ENCODE measurements at regions not wholly inside any gene's neighbourhood (a gene's known extent, or its start where the extent isn't known, plus 50 kb on each side); places are given as distances from the start of the nearest gene placed in this dataset.

GRCh38 chr5:125592856-125593255 lies 830.4 kb upstream of the GRAMD2B start:
- DNase-seq (ENCODE audit: low read depth, low spot score), result no peak

GRCh38 chr5:125595095-125595494 lies 828.1 kb upstream of the GRAMD2B start:
- no peak for DNase-seq (ENCODE audit: low read depth, low spot score)

DNA sequence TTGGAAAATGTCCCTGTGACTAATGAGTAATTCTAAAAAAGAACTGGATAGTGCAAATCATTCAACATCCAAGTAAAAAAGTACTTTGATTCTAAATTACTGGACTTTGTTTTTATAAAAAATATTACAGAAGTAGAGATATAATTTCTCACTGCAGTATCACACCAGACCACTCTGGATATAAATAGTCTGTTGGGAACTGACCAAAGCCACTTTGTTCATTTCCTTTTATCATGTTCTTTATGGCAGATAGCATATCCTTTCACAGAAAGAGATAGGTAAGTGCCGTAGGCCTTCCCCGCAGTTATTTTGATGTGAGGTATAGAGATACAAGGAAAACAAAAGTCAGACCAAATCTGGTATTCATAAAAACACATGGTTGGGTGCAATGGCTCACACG lies 827.4 kb upstream of the GRAMD2B start:
- DNase-seq (ENCODE audit: low read depth, low spot score), result no peak

DNA sequence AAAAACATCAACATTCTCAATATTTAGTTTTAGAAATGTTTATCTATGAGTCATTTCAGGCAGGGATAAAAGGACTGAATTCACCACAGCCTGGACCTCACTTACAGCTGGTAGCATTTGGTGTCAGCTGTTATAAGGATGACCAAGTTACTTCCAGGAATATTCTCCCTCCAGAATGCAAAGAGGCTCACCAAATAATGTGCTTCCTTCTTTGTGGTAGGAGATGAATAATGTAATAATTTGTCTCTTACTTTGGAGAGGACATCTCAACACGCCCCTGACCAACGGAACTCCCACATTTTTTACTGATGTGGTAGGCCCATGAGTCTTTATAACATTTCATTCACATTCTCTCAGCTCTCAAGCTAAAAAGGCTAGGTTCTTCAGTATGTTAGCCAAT lies 825.9 kb upstream of the GRAMD2B start:
- DNase-seq (ENCODE audit: low read depth, low spot score), result no peak

DNA sequence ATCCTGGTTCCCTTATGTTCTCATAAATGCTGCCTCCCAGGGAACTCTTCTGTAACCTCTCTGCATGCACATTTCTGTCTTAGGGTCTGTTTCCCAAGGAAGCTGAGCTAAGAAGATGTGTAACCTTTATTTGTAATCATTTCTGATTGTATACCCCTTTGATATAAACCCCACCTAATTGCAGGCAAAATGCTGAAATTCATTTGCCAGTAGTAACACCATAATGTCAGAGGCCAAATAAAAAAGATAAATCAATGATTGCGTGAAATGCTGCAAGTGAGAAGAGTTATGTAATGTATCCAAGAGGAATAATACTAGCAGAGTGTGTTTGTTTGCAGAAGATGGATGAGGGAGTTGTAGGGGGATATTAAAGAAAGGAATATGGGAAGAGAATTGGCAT lies 822.6 kb upstream of the GRAMD2B start:
- no peak for DNase-seq (ENCODE audit: low read depth, low spot score)

DNA sequence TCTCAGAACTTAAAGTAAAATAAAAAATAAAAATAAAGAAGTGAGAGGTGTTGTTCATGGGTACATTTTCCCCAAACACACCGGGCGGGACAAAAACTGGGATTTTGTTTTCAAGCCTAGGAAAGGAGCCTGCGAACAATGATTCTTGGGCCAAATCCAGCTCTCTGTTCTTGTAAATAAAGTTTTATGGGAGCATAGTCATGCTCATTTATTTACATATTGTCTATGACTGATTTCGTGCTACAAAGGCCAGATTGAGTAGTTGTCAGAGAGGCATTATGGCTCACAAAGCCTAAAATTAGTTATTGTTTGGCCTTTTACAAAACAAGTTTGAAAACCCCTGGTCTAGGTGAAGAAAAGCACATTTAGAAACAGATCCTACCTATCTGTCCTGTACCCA lies 821.0 kb upstream of the GRAMD2B start:
- no peak for DNase-seq (ENCODE audit: low read depth, low spot score)

DNA sequence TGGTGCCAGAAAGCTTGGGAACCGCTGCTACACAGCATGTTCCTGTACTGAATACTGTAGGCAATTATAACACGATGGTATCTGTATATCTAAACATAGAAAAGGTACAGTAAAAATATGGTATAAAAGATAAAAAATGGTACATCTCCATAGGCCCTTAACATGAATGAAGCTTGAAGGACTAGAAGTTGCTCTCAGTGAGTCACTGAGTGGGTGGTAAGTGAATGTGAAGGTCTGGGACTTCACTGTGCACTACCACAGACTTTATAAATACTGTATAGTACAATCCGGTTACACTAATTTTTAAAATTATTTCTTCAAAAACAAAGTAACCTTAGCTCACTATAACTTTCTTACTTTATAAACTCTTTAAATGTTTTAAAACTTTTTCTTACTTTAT lies 819.9 kb upstream of the GRAMD2B start:
- no peak for DNase-seq (ENCODE audit: low read depth, low spot score)

DNA sequence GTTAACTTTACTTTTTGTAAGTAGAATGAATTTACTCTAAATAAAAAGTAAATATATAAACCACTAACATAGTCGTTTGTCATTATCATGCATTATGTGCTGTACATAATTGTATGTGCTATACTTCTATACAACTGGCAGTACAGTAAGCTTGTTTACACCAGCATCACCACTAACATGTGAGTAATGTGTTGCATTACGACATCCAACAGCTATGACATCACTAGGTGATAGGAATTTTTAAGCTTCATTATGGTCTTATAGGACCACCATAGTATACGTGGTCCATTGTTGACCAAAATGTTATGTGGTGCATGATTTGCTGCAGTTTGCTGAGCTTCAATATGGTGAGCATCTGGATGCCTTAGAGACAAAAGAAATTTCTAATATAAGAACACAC lies 819.1 kb upstream of the GRAMD2B start:
- DNase-seq (ENCODE audit: low read depth, low spot score), result no peak

DNA sequence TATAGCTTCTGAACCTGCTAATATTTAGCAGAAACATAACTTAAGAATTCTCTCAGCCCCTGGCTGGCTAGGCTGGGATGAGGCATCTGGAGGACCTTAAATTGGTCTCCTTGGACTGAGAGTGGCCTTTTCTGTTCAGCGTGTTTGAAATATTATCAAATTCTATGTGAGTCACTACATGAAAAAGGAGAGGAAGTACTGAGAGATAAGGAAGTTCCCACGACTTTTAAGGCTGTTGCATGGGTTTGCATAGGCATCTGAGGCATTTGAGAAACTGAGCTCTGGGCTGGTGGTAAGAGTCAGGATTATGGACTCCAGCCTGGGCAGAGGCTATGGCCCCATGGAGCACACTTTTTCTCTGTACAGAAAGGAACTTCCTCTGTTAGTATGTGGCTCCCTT lies 816.2 kb upstream of the GRAMD2B start:
- no peak for DNase-seq (ENCODE audit: low read depth, low spot score)

GRCh38 chr5:125609011-125609410 lies 814.2 kb upstream of the GRAMD2B start:
- no peak for DNase-seq (ENCODE audit: low read depth, low spot score)

GRCh38 chr5:125610892-125611291 lies 812.3 kb upstream of the GRAMD2B start:
- DNase-seq (ENCODE audit: low read depth, low spot score), result no peak

- DNase-seq (ENCODE audit: low read depth, low spot score), result no peak
Observed at GRCh38 chr5:125611541-125611940, 811.7 kb upstream of the GRAMD2B start.

DNA sequence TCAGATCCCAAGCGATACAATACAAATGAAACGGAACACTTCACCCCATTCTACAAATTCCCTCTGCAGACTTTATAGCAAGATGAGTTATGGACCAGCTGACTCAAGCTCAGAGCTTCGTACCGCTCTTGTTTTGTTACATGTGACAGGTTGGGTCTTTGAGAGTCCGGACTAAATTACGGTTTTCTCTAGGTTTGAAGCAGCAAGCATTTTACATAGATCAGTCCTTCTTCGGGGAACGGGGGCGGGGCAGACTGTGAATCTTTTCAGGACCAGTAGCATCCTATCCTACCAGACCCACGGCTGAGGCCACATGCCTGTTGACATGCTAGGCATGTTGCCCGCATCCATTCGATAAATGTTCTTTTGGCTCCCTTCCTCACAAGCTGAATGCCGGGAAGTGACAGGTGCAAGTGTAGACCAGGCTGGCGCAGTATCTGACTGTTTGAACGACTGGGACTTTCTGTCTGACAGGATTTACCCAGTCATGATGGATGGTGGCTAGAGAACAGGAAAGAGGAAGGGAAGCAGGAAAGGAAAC lies 811.0 kb upstream of the GRAMD2B start:
- no peak for DNase-seq (ENCODE audit: low read depth, low spot score)

GRCh38 chr5:125612776-125613175 lies 810.4 kb upstream of the GRAMD2B start:
- no peak for DNase-seq (ENCODE audit: low read depth, low spot score)

- no peak for DNase-seq (ENCODE audit: low read depth, low spot score)
Observed at GRCh38 chr5:125630237-125630636, 793.0 kb upstream of the GRAMD2B start.

DNA sequence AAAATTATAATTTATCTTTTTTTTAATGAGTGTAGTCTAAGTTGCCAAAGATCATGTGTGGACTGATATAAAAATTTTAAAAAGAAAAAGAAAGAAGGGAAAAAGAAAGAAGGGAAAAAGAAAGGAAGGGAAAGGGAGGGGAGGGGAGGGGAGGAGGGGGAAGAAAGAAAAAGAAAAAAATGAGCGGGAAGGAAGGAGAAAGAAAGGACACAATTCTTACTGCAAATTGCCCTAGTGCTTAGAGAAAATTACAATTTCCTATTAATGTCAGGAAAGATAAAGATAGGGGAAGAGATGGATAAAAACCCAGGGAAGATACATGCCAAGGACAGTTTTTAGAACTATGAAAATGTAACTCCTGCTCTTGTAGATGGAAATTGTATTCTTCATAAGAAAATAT lies 789.7 kb upstream of the GRAMD2B start:
- DNase-seq (ENCODE audit: low read depth, low spot score), result no peak

DNA sequence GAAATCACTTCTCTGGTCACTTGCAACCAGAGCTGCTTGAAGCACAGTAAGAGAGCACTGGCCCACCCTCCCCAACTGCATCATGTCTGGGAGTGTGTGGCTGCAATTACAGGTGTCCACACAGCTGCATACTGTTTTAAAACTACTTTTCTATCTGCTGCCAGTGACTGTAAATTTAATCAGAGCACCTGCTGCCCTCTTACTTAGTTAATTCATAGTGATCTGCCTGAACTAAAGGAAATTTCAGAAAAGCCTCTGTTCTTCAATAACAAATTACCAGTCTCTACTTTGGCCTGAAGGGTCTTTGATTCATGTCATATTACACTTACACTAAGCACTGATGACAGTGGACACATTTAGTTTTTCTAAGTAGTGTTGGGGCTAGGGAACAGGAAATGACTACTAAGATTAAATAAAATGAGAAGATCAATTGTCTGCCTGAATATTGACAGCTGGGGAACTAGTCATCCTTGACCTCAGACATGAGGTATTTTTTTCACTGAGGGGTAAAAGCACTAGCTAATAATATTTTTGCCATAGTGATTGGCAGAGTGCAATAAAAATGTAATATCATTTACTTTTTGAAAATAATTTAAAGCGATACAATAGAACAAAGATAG lies 788.9 kb upstream of the GRAMD2B start:
- no peak for DNase-seq (ENCODE audit: low read depth, low spot score)

DNA sequence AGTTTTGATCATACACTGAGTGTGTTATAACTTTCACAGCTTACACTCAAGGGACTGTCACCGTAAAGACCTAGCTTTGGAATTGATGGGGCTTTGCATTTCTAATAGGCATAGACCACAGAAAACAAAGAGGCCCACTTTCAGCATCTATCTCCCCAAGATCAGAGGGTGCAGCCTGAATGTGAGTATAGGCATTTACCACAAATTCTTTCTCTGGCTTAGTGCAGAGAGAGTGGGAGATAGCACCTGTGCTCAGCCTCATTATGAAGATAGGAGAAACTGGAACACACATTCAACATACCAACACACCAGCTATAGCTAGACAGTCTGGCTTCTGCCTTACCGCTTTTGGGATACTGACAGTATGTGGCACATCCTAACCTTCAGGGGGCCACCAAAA lies 783.4 kb upstream of the GRAMD2B start:
- DNase-seq (ENCODE audit: low read depth, low spot score), result no peak

- no peak for DNase-seq (ENCODE audit: low read depth, low spot score)
Observed at GRCh38 chr5:125652761-125653160, 770.4 kb upstream of the GRAMD2B start.

DNA sequence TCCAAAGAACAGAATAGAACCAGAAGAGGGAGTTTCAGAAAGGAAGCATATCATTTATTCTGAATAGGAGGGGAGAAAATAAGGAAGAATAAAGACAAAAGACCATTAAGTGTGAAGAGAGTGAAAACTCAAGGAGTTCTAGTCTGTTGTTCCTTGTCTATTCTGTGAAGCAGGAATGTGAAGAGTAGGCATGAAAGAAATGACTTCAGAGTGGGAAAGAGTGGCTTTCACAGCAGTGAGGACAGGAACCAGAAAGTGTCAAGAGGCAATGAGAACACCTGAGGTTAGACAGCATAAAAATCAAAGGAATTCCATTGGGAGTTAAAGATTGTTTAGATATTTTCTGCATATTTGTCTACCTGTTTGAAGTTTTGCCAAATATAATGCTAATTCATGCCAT lies 768.8 kb upstream of the GRAMD2B start:
- DNase-seq (ENCODE audit: low read depth, low spot score), result no peak

GRCh38 chr5:125655156-125655555 lies 768.1 kb upstream of the GRAMD2B start:
- DNase-seq (ENCODE audit: low read depth, low spot score), result no peak

DNA sequence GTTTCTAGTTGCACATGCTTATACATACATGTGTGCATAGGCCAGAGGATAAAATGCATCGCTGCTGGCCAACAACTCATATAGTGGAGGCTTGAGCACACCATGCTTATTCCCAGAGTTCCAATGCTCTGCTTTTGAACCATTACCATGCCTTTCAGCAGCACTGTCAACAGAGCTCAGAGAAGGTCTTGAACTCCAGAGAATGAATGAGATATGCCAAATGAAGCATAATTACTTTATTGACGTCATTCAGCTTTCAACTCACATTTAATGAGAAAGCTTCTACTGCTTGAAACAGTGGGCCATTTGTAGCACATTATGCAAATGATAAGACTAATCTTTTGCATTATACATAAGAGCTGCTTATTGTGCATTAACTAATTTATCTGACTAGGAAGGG lies 765.3 kb upstream of the GRAMD2B start:
- no peak for DNase-seq (ENCODE audit: low read depth, low spot score)

DNA sequence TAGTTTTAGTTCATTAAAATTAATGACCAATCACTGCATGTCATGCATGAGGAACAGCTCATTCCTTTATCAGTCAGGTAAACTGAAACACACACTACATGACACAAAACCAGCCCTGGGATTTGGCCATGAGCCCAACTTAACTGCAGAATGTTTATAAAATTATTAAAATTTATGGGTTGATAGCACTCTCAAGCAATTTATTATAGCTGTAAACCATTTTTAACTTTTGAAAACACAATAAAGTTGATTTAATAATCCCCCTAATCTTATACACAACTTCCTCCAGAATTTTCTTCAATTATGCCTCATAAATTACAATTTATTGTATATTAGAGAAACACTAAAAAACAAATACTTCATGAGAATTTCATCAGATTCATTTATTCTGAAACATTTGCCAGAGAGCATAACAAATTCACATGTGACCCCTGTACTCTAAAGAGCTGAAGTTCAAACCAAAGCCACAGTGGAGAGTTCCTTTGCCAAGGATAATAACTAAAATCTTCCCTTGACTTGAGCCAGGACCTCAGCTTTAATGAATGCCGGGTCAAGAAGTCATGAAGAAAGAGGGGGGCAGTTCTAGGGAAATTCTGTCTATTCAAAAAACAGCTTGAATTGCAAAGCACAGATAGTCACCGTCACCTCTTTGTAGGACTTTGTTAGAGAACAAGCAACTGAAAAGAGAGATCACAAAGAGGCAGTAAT lies 763.7 kb upstream of the GRAMD2B start:
- peak; percentile 71 for DNase-seq (ENCODE audit: low read depth, low spot score)

All from brain pericyte (primary cell).